PFSK-1 (cell line): ENCODE measurements at regions not wholly inside any gene's neighbourhood (a gene's known extent, or its start where the extent isn't known, plus 50 kb on each side); places are given as distances from the start of the nearest gene placed in this dataset.

Source experiments
- POLR2AphosphoS5 ChIP-seq: IDR thresholded peaks from 2 replicates; pipeline ENCODE4 v1.6.1; 2012; ENCODE audit warnings: low read depth, mild to moderate bottlenecking, control low read depth, low read length, moderate library complexity
- SIN3A ChIP-seq: IDR thresholded peaks from 2 replicates; pipeline ENCODE4 v1.6.1; 2012; ENCODE audit warnings: mild to moderate bottlenecking, low read length, moderate library complexity, borderline replicate concordance; ENCODE audit not compliant: insufficient read depth
- TAF1 ChIP-seq: IDR thresholded peaks from 2 replicates; pipeline ENCODE4 v1.6.1; 2012; ENCODE audit warnings: low read length, control low read depth, borderline replicate concordance; ENCODE audit not compliant: insufficient read depth
- TF ChIP-seq, protein P1 (sequence below), 2 experiments: IDR thresholded peaks; 2 replicates each; pipeline versions ENCODE4 v1.6.1 to v1.8.0; 2011 to 2012; ENCODE audit warnings: low read depth in 2 of 2, low read length in 2 of 2, control low read depth in 1 of 2, inconsistent platforms in 1 of 2, mild to moderate bottlenecking in 1 of 2, moderate library complexity in 1 of 2; ENCODE audit not compliant: insufficient read depth in 1 of 2

DNA sequence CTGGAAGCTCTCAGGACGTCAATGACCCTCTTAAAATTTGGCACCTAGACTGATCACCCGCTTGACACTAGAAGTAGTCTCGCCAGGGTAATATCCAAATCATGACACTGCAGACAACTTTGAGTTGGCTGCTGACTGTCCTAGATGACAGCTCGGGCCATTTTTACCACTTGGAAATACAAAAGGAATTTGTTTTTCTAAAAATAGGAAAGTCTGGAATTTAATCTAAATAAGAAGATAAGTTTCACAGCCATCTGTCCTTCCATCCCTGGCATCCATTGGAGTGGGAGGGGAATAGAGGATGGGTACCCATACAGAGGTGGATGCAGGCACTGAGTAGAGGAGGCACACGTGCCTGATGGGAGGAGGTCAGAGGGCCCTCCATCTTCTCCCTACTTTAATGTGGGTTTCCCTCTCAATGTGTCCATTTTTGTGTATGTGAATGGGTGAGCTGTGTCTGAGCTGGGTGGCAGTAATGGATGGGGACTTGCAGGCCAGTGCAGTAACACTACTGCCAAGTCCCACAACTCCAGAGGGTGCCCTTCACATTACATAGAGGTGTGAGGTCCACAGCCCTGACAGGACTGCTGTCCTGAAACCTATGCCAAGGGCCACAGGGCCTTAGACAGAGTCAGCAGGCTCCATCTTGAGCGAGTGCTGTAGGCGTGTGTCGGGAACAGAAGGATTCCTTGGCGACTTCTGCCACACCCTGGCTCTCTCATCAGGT, 104.8 kb upstream of the IPO9 start:
- no peak for TF ChIP-seq POLR2AphosphoS5
- TF ChIP-seq TAF1, result no peak
- TF ChIP-seq, protein P1, sequence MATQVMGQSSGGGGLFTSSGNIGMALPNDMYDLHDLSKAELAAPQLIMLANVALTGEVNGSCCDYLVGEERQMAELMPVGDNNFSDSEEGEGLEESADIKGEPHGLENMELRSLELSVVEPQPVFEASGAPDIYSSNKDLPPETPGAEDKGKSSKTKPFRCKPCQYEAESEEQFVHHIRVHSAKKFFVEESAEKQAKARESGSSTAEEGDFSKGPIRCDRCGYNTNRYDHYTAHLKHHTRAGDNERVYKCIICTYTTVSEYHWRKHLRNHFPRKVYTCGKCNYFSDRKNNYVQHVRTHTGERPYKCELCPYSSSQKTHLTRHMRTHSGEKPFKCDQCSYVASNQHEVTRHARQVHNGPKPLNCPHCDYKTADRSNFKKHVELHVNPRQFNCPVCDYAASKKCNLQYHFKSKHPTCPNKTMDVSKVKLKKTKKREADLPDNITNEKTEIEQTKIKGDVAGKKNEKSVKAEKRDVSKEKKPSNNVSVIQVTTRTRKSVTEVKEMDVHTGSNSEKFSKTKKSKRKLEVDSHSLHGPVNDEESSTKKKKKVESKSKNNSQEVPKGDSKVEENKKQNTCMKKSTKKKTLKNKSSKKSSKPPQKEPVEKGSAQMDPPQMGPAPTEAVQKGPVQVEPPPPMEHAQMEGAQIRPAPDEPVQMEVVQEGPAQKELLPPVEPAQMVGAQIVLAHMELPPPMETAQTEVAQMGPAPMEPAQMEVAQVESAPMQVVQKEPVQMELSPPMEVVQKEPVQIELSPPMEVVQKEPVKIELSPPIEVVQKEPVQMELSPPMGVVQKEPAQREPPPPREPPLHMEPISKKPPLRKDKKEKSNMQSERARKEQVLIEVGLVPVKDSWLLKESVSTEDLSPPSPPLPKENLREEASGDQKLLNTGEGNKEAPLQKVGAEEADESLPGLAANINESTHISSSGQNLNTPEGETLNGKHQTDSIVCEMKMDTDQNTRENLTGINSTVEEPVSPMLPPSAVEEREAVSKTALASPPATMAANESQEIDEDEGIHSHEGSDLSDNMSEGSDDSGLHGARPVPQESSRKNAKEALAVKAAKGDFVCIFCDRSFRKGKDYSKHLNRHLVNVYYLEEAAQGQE (IDR thresholded peaks at IDR 0.05; ENCODE audit: insufficient read depth in 1 of 2, low read depth in 2 of 2, low read length in 2 of 2), result no peak
- TF ChIP-seq SIN3A, result no peak
